ENCODE measurements at regions not wholly inside any gene's neighbourhood (a gene's known extent, or its start where the extent isn't known, plus 50 kb on each side); places are given as distances from the start of the nearest gene placed in this dataset.

DNA sequence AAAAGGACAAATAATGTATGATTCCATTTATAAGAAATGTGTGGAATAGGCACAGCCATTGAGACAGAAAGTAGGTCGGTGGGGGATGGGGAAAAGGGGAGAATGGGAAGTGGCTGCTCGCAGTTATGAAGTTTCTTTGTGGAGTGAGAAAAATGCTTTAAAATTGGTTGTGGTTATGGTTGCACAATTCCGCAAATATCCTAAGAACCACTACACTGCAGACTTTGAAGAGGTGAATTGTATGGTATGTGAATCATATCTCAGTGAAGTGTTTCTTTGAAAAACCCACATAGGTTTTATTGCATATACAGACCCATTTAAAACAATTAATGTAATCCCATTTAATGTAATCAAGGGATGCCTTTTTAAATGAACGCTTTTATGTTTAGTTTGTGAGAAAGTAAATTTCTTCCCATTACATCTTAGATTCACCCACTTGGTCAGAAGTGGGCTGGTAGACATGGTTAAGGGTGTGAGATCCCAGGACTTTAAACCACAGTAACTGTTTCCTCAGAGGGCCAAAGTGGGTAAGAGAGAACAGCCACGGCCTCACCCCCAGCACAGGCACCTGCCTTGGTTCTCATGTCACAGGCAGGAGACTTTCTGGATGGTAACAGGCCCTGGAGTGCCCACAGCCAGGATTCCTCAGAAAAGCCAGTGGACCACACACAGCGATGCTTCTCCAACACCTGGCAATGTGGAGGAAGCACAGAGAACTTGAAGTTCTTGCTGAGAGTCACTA lies 119.3 kb upstream of the GJB6 start:
- intact Hi-C loops (cut with DNase I): no loop called here
- ATAC-seq (no peak), DNase-seq (ENCODE audit: missing footprints) (no peak)

DNA sequence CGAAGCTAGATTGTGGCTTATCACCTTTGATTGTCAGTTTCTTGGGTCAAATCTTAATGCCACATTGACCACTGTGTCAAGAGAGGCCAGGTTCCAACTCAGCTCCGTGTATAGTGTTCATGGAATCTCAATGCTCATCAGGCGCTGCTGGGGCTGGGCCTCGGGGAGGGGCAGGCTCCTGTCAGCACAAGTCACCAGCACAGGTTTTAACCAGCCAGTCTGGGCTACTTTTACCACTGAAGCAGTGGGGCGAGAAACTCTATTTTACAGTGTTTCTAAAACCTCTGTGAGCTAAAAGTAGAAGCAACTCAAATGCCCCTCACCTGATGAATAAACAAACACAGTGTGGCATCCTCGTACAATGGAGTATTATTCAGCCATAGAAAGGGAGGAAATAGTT lies 118.7 kb upstream of the GJB6 start:
- DNase-seq (ENCODE audit: missing footprints) (no peak), ATAC-seq (no peak)
- intact Hi-C loops (cut with DNase I): no loop called here

DNA sequence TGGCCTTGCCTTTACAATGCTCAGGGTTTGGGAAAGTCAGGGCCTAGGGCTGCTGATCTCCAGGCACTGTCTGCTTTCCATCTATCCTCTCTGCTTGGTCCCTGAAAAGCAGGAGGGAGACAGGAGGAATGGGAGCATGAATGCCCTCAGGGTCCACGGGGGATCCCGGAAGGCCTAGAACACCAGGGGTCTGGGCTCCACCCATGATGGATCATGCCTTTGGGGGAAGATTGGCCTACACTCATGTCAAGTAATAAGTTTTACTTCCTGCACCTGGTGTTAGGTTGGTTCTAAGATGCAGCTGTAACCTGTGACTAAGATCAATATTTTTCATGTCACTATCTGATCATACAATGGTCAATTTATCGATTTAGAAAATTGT lies 118.3 kb upstream of the GJB6 start:
- no peak for DNase-seq (ENCODE audit: missing footprints)
- ATAC-seq: no peak
- intact Hi-C loops (cut with DNase I): no loop called here

DNA sequence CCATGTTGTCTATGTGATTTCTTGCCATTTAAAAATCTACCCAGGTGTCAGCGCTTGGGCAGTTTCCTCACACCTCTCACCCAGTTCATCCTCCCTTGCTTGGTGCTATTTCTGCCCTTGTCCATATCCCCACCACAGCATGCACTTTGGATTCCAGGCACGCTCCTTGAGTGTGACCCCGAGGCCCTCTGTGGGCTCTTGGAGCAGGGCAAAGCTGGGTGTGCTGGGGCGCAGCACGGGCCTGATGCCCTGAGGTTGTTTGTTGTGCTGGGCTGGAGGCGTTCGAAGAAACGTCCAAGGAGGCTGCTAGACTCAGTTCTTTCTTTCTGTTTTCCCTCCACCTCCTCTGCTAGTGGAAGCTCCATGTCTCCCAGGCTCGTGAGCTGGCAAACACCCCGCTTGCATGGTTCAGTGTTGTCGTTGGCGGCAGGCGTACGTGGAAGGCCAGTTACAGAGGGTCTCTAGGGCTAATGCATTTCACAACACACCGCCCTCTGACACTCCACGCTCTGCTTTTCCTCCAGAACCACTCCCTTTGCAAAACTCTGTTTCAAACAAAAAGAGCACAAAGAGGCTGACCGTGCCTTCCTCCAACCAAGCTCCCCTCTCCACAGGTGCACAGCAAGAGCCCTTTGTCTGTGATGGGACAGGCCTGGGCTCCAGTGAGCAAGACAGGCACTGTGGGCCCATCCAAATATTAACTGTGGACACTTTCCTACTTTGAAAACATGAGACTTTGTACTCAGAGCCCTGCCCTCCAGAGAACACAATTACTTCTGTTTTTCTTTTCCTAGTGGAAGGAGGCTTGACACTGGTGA lies 117.7 kb upstream of the GJB6 start:
- ATAC-seq: no peak
- intact Hi-C loops (cut with DNase I): no loop called here
- DNase-seq (ENCODE audit: missing footprints): no peak

DNA sequence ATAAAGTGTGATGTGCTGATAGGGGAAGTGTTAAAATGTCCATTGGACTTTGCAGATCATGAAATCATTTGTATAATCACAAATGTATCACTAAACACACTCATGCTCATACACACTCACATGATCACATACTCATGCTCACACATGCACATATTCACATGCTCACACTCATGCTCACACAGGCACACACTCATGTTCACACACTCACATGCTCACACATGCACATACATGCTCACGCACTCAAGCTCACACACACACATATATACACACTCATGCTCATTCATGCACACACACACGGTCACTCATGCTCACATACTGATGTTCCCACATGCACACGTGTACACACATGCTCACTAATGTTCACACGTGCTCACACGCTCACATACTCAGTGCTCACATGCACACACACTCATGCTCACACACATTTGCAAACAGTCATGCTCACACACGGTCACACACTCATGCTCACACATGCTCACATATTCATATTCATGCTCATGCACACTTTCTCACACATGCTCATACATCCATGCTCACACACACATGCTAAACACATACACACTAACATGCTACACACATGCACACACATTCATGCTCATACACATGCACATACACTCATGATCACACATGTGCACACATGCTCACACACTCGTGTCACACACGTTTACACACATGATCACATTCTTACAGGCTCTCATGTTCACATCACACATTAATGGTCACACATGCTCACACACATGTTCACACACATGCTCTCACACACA lies 116.7 kb upstream of the GJB6 start:
- intact Hi-C loops (cut with DNase I): no loop called here
- DNase-seq (ENCODE audit: missing footprints): no peak
- ATAC-seq: no peak

DNA sequence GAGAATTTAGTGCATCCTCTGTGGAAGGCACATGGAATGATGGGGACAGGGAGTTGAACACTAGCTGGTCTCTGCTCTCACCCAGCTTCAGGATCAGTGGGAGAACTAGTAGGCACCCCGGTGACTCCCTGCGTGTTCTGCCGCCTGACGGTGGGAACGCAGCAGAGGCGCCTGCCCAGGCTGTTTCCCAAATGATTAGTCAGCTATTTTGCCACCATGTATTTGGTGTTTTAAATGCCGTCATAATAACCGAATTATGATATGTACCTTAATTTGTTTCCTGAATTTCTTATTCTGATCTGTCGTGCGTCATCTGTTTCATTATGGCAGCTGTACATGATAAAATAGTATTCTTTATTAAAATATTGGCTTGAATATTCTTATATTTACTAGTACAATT lies 115.9 kb upstream of the GJB6 start:
- ATAC-seq: no peak
- DNase-seq (ENCODE audit: missing footprints): no peak
- intact Hi-C loops (cut with DNase I): no loop called here

DNA sequence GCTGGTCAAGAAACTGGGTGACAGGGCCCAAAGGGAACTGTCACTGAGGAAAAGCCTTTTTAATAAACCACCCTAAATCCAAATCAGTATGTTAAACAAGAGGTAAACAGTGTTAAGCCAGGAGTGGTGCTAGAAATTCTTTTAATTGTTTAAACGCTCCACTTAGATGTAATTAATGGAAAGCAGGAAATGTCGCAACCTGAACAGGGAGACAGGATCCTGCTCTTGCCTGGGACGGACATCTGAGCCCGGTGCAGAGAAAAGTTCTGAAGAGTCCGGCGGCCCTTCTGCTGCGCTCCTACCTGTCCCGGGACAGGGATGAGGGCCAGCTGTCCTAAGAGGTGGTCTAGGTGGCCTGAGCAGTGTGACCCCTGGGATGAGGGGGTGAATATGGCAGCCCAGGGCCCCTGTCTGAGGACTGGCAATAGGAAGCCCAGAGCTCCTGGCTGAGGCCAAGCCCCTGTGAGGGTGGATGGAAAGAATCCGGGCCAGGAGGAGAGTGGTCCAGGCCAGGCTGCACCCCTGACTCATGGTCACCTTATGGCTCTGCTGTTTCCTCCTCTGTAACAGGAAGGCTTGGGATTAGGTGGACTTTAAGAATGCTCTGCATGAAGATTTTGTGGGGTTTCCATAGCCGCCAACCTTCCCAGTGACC lies 112.8 kb upstream of the GJB6 start:
- DNase-seq (ENCODE audit: missing footprints): no peak
- intact Hi-C loops (cut with DNase I): no loop called here
- no peak for ATAC-seq

DNA sequence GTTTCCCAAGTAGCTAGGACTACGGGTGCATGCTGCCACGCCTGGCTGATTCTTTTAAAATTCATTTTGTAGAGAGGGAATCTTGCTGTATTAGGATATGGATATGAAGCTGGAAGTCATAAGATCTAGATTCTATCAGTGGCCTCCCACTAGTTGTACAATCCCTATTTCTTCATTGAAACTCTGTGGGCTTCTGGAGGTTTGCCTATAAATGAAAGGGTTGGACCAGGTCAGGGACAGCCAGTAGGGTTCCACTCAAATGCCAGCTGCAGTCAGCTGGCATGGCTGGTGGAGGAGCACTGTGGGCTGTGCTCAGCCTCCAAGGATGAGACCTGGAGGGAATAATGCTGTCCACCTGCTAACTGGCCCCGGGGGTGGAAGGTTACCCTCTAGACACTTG lies 110.2 kb upstream of the GJB6 start:
- no peak for DNase-seq (ENCODE audit: missing footprints)
- intact Hi-C loops (cut with DNase I): no loop called here
- ATAC-seq: no peak

DNA sequence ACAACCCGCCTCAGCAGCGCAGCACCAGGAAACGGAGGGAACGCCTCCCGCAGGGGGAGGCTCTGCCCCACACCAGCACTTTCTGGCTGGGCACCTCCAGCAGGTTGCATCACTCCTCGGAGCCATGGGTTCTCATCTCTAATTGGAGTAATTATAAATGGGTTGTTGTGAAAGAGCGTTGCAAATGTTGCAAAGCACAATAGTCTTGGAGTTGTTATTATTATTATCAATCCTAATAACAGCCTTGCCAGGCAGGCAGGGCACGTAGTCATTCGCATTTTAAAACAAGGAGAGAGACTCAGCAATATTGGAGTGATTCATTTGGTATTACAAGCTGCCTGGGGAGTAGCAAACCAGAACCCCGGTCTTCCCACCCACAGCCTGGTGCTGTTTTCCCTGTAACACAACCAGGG lies 108.6 kb upstream of the GJB6 start:
- DNase-seq (ENCODE audit: missing footprints) (no peak), ATAC-seq (no peak)
- intact Hi-C loops (cut with DNase I): no loop called here

DNA sequence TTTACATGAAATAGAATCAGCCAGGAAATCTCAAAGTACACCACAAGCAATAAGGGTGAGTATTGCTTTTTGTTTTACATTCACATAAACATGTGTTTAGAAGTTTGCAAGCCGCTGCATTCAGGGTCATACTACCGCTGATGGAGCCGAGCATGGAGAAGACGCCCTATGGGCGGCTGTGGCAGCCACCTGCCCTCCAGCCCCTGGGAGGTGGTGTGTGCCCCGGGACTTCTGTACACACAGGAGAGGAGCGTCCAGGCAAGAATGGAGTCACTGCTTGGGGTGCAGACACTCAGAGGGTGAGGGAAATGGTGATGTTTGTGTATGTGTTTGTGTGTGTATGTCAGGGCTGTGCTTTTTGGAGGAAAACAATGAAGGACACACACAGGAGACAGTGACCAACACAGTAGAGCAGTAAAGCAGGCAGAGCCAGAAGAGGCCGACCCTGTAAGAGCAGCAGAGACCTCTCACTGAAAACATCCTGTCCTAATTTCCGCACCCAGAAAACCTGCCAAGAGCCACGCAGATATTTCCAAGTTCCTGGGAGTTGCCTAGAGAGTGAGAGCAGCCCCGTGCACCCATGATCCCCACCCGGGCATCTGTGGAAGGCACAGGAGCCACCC lies 108.1 kb upstream of the GJB6 start:
- DNase-seq (ENCODE audit: missing footprints) (no peak), ATAC-seq (no peak)
- intact Hi-C loops (cut with DNase I): no loop called here

DNA sequence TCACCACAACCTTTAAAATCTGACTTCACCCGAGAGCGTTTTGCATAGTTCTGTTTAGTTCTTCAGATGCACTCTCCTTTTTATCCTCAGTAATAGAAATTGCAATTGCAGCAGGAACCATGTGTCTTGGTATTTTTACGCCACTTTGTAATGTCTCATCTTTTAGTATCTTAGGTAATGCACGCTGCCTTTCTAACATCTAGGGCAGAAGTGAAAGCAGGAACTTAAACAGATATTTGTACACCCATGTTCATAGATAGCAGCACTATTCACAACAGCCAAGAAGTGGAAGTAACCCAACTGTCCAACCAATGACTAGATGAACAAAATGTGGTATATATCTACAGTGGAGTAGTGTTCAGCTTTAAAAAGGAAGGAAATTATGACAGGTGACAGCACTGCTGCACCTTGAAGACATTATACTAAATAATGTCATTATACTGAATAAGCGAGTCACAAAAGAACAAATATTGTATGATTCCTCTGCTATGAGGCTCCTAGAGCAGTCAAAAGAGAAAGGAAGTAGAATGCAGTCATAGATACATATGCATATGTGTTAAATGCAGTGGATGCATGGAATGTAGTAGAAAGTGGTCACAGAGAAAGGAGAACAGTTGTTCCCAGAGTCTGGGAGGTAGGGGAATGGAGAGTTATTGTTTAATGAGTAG lies 105.9 kb upstream of the GJB6 start:
- no peak for DNase-seq (ENCODE audit: missing footprints)
- intact Hi-C loops (cut with DNase I): no loop called here
- ATAC-seq: no peak

DNA sequence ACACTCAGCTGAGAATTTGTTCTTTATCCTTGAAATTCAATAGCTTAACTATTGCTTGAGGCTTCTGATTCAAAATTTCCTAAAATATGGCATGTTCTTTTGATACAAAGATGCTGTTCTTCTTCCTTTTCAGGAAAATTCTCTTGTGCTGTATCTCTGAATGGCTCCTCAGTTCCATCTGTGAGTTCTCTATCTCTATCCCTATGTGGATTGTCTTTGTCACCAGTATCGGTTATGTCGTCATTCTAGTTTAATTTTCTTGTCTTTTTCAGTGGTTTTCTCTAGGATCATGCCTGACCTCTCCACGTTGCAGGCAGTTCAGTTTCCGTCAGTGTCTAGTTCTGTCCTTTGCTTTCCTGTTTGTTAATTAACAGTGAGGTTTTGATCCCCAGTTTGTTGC lies 104.6 kb upstream of the GJB6 start:
- no peak for ATAC-seq
- no peak for DNase-seq (ENCODE audit: missing footprints)
- intact Hi-C loops (cut with DNase I): no loop called here

DNA sequence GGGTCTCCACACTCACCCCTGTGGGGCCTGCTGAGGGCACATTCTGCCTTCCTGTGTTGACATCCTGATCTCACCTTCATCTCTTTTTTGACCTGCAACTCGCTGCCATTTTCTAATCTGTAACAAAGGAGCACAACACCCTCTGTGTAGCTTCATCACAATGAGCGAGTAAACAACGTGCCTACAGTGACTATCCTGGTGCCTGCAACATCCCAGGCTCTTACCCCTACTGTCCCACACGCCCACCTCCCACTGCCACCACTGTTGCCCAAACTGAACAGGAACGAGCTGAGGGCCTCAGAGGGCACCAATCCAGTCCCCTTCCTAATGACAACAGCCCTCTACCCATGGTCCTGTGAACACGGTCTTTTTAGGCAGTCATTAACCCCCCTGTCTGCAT lies 102.2 kb upstream of the GJB6 start:
- DNase-seq (ENCODE audit: missing footprints) (no peak), ATAC-seq (no peak)
- intact Hi-C loops (cut with DNase I): no loop called here

DNA sequence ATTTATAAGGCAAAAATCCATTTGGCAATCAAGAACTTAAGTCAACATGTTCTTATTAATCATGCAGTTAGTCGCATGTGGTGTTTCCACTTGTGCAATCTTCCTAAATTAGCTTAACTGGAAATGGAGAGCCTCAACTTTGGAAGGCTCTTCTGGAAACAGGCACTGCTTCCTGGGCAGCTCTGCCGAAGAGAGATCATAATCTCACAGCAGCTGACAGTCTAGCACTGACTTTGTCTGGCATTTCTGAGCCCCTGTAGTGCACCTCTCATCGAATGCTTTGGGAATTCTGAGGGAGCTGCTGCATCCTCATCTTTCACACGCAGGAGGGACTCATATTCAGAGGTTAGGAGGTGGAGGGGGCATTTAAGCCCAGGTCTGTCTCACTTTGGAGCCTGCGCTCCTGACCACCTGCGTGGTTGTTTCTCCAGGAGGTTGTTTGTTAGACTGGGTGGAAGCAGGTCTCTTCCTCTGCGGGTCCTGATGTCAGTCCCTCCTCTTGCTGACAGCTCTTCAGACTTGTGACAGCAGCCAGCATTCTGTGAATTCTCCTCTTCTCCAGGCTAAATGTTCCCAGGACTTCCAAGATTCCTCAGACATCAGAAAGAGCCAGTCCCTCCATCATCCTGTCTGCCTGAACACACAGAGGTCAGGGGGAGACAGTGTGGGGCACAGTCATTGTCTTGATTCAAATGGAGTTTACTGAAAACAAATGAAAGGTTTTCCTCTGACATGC lies 100.4 kb upstream of the GJB6 start:
- DNase-seq (ENCODE audit: missing footprints) (no peak), ATAC-seq (no peak)
- intact Hi-C loops (cut with DNase I): no loop called here

DNA sequence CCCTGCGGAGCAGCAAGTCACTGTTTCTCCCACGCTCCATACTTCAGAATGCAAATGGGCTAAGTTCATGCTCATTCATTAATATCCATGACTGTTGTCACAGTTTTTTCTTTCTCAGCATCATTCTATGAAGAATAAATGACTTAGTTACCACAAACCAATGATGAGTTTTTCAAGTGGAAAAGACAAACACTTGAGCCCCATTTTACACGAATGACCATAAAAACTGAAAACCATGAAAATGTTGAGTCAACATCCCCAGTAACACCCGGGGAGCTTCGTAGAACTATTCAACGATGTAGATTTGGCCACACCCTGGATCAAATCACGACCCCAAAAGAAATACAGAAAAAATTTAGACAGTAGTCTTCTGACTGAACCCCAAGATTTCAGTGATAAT lies 99.8 kb upstream of the GJB6 start:
- ATAC-seq: no peak
- intact Hi-C loops (cut with DNase I): no loop called here

DNA sequence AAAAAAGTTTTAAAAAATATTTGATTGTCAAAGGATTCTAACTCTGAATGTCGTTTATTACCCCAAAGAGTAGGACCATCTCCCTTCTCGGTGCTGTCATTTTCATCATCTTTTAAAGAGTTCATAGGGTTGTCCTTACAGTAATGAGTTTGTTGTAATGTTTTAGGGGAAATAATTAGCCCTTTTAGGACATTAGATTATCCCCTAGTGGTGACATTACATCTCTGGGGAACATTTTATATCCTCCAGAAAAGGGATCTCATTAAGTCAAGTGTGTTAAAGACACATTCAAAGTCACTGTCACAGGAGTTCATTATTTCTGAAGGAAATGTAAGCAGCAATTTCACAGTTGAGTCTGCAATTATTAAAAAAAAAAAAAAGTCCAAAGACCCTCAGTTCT lies 99.3 kb upstream of the GJB6 start:
- ATAC-seq (no peak), DNase-seq (ENCODE audit: missing footprints) (no peak)
- intact Hi-C loops (cut with DNase I): no loop called here

More for the DNA sequence above, 99.8 kb upstream of the GJB6 start:
- DNase-seq (ENCODE audit: missing footprints): no peak

DNA sequence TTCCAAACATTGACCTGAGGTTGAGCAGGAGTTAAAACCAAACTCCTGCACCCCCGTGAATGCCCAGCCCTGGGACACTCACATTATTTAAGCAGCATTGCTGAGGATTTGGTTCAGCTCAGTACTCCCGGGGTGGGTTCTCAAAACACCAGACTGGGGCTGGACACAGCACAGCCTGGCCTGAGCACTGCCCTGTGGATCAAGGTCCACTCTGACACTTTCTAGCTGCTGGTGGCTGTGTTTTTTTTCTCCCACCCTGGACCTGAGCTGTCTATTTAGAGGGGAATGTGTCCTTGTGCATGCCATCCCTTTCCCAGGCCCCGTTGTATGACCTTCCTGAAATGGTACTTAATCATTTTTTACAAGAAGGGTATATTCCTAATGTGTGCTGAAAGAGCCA lies 94.7 kb upstream of the GJB6 start:
- DNase-seq (ENCODE audit: missing footprints) (no peak), ATAC-seq (no peak)
- intact Hi-C loops (cut with DNase I): no loop called here

DNA sequence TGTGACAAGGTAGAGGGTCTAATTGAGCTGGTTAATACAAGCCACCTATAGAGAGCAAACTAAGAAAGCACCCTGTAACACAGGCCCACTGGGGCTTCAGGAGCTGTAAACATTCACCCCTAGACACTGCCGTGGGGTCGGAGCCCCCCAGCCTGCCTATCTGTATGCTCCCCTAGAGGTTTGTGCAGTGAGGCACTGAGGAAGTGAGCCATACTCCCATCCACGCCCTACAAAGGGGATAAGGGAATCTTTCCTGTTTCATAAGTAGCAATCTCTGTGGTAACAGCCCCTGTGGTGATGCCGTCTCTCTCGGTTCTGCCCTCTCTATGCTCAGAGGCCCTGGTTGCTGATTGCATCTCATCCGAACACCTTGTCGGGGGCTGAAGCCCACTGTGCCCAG lies 94.2 kb upstream of the GJB6 start:
- DNase-seq (ENCODE audit: missing footprints) (no peak), ATAC-seq (no peak)
- intact Hi-C loops (cut with DNase I): no loop called here
